ENCODE measurements at regions not wholly inside any gene's neighbourhood (a gene's known extent, or its start where the extent isn't known, plus 50 kb on each side); places are given as distances from the start of the nearest gene placed in this dataset.

GRCh38 chr13:80454245-80454644 is 113.3 kb upstream of the SPRY2 start:
- no peak overlapping the region for H3K4me3 ChIP-seq
- 36 to 62% methylated on average over 1 of the region's 1 CpG for WGBS, 2 donors
- H3K27me3 ChIP-seq, result no peaks in the 10 kb centered on the region
- H3K9me3 ChIP-seq, result no peaks in the 10 kb centered on the region
- no peaks in the 10 kb centered on the region for H3K4me1 ChIP-seq
- no peaks in the 10 kb centered on the region for H3K36me3 ChIP-seq
- no peak overlapping the region for H3K27ac ChIP-seq
- intact Hi-C loops (cut with DNase I), result no loop called here
- no peak for DNase-seq
- TF ChIP-seq CTCF (IDR thresholded peaks at IDR 0.05) (no peak), POLR2A (IDR thresholded peaks at IDR 0.05) (no peak), POLR2AphosphoS5 (IDR thresholded peaks at IDR 0.05) (no peak), EP300 (IDR thresholded peaks at IDR 0.05) (no peak)

DNA sequence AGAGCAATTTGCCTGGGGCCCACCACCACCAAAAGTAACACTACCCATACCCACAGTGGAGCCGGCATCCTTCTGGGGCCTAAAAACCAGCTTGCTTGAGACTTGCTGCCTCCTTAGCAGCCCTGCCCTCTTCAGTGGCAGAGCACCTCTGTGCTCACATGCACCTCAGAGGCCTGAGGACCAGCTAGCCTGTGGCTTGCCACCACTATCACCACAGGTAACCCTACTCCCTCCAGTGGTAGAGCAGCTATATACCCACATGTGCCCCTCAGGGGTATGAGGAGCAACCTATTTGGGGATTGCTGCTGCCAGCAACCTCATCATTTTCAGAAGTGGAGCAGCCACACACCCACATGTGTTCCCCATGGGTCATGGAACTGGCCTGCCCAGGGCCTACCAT is 111.4 kb upstream of the SPRY2 start:
- intact Hi-C loops (cut with DNase I), result no loop called here
- no peaks in the 10 kb centered on the region for H3K36me3 ChIP-seq
- H3K9me3 ChIP-seq, result no peaks in the 10 kb centered on the region
- H3K4me3 ChIP-seq, result no peak overlapping the region
- no peaks in the 10 kb centered on the region for H3K27me3 ChIP-seq
- no peaks in the 10 kb centered on the region for H3K4me1 ChIP-seq
- 94 to 95% methylated on average over 1 of the region's 1 CpG for WGBS, 2 donors
- H3K27ac ChIP-seq, result no peak overlapping the region
- DNase-seq, result no peak
- no peak for TF ChIP-seq POLR2A (IDR thresholded peaks at IDR 0.05)
- no peak for TF ChIP-seq EP300 (IDR thresholded peaks at IDR 0.05)
- no peak for TF ChIP-seq POLR2AphosphoS5 (IDR thresholded peaks at IDR 0.05)
- TF ChIP-seq CTCF (IDR thresholded peaks at IDR 0.05), result no peak

DNA sequence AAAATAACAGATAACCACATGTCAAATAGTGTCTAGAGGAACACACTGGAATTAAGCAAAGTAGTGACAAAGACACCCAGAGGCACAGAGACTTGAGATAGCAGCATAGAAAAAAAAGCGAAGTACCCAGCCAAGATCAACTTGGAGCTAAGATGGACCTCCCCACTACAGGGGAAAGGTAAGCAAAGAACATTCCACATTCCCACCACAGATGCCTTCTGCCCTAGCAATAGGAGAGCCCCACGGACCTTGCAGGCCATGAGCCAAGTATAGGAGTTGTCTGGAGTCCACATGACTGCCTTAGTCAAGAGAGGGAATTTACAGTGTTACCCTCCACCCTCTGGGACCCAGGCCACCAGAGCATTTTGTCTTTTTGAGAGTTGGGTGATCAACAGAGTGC is 110.7 kb upstream of the SPRY2 start:
- Histone ChIP-seq H3K36me3 (no peaks in the 10 kb centered on the region), H3K27ac (no peak overlapping the region), H3K4me3 (no peak overlapping the region), H3K27me3 (no peaks in the 10 kb centered on the region), H3K9me3 (no peaks in the 10 kb centered on the region), H3K4me1 (no peaks in the 10 kb centered on the region)
- intact Hi-C loops (cut with DNase I), result no loop called here
- no peak for DNase-seq
- WGBS, 2 donors, result 84 to 86% methylated on average over 2 of the region's 2 CpGs
- no peak for TF ChIP-seq POLR2A (IDR thresholded peaks at IDR 0.05)
- TF ChIP-seq EP300 (IDR thresholded peaks at IDR 0.05), result no peak
- TF ChIP-seq CTCF (IDR thresholded peaks at IDR 0.05), result no peak
- TF ChIP-seq POLR2AphosphoS5 (IDR thresholded peaks at IDR 0.05), result no peak

- no peaks in the 10 kb centered on the region for H3K27me3 ChIP-seq
- no peak overlapping the region for H3K4me3 ChIP-seq
- no peaks in the 10 kb centered on the region for H3K4me1 ChIP-seq
- H3K36me3 ChIP-seq, result no peaks in the 10 kb centered on the region
- DNase-seq, result no peak
- intact Hi-C loops (cut with DNase I), result no loop called here
- TF ChIP-seq POLR2AphosphoS5 (IDR thresholded peaks at IDR 0.05) (no peak), EP300 (IDR thresholded peaks at IDR 0.05) (no peak), CTCF (IDR thresholded peaks at IDR 0.05) (no peak), POLR2A (IDR thresholded peaks at IDR 0.05) (no peak)
- H3K9me3 ChIP-seq, result no peaks in the 10 kb centered on the region
- no peak overlapping the region for H3K27ac ChIP-seq
These were observed 109.5 kb upstream of the SPRY2 start for GRCh38 chr13:80450386-80450785.

GRCh38 chr13:80448725-80449124 is 107.8 kb upstream of the SPRY2 start:
- TF ChIP-seq EP300 (IDR thresholded peaks at IDR 0.05) (no peak), CTCF (IDR thresholded peaks at IDR 0.05) (no peak)
- Histone ChIP-seq H3K36me3 (no peaks in the 10 kb centered on the region), H3K27ac (no peak overlapping the region), H3K9me3 (no peaks in the 10 kb centered on the region), H3K4me3 (no peak overlapping the region), H3K4me1 (no peaks in the 10 kb centered on the region), H3K27me3 (no peaks in the 10 kb centered on the region)
- 81 to 90% methylated on average over 2 of the region's 2 CpGs for WGBS, 2 donors
- DNase-seq, result no peak
- intact Hi-C loops (cut with DNase I), result no loop called here

All from sigmoid colon (tissue), 6 donors.